SK-N-SH (cell line): ENCODE measurements at regions not wholly inside any gene's neighbourhood (a gene's known extent, or its start where the extent isn't known, plus 50 kb on each side); places are given as distances from the start of the nearest gene placed in this dataset.

ENCODE experiments used
- CTCF ChIA-PET: fragments of 300-600, 350-600 bp; formaldehyde crosslinking; extraction: SDS; loops from one replicate; lab custom pipeline; 2021; lab: Yijun Ruan, JAX
- POLR2A ChIA-PET: fragments of 350-600 bp; sonication (Branson Sonifier 250); formaldehyde crosslinking; extraction: SDS; loops from one replicate; lab custom pipeline; 2020; ENCODE audit warnings: antibody characterized with exemption, inconsistent platforms; lab: Yijun Ruan, JAX
- DNase-seq: peaks from one replicate; pipeline ENCODE4 v3.0.0; 2012
- H2AFZ ChIP-seq: fragments of 200-600 bp; sonication (generic); 2 replicates; pipeline ENCODE4 v1.8.1; 2016; ENCODE audit warnings: antibody characterized with exemption, mild to moderate bottlenecking, low read depth
- H3F3A ChIP-seq: fragments of 200-600 bp; sonication (generic); replicated peaks from 2 replicates; pipeline ENCODE3; 2016; ENCODE audit warnings: antibody characterized with exemption, mild to moderate bottlenecking; ENCODE audit not compliant: insufficient read depth
- H3K27ac ChIP-seq, 2 experiments: fragments of 200-500 bp in 1 of 2; fragments of 200-600 bp in 1 of 2; sonication (Bioruptor generic) in 1 of 2; sonication (generic), shearing (Covaris generic) in 1 of 2; 2 replicates each; pipeline versions ENCODE4 v1.5.1 to v1.6.1; 2014 to 2016; ENCODE audit warnings: low read depth in 2 of 2, inconsistent platforms in 1 of 2, low read length in 1 of 2, mild to moderate bottlenecking in 1 of 2, mixed read lengths in 1 of 2
- H3K27me3 ChIP-seq: fragments of 200-600 bp; sonication (generic), shearing (Covaris generic); 2 replicates; pipeline ENCODE4 v1.6.1; 2016; ENCODE audit warnings: mixed run types; ENCODE audit not compliant: insufficient read depth
- H3K36me3 ChIP-seq, 2 experiments: fragments of 200-500 bp in 1 of 2; fragments of 200-600 bp in 1 of 2; sonication (Bioruptor generic) in 1 of 2; sonication (generic) in 1 of 2; replicated peaks in 1 of 2; 2 replicates each; pipeline versions ENCODE3 to v1.5.1; 2014 to 2016; ENCODE audit warnings: low read length in 1 of 2, mild to moderate bottlenecking in 1 of 2; ENCODE audit not compliant: insufficient read depth in 2 of 2, control insufficient read depth in 1 of 2
- H3K4me1 ChIP-seq, 2 experiments: fragments of 200-500 bp in 1 of 2; fragments of 200-600 bp in 1 of 2; sonication (Bioruptor generic) in 1 of 2; sonication (generic), shearing (Covaris generic) in 1 of 2; 2 replicates each; pipeline versions ENCODE4 v1.5.1 to v1.6.1; 2014 to 2016; ENCODE audit warnings: low read depth in 1 of 2, low read length in 1 of 2, mixed run types in 1 of 2; ENCODE audit not compliant: insufficient read depth in 2 of 2, control insufficient read depth in 1 of 2
- H3K4me2 ChIP-seq: fragments of 200-600 bp; sonication (generic), shearing (Covaris generic); 2 replicates; pipeline ENCODE4 v1.6.1; 2017; ENCODE audit warnings: mixed run types
- H3K4me3 ChIP-seq, 2 experiments: fragments of 200-500 bp in 1 of 2; fragments of 200-600 bp in 1 of 2; sonication (Bioruptor generic) in 1 of 2; sonication (generic), shearing (Covaris generic) in 1 of 2; 2 replicates each; pipeline versions ENCODE4 v1.5.1 to v1.8.1; 2014 to 2016; ENCODE audit warnings: low read depth in 2 of 2, inconsistent platforms in 1 of 2, low read length in 1 of 2, mild to moderate bottlenecking in 1 of 2, mixed read lengths in 1 of 2, moderate library complexity in 1 of 2
- H3K79me2 ChIP-seq: fragments of 200-600 bp; sonication (generic); 2 replicates; pipeline ENCODE4 v1.8.1; 2017; ENCODE audit warnings: mild to moderate bottlenecking; ENCODE audit not compliant: insufficient read depth
- H3K9ac ChIP-seq: fragments of 200-600 bp; sonication (generic); 2 replicates; pipeline ENCODE4 v1.6.1; 2017; ENCODE audit warnings: mixed run types
- H3K9me2 ChIP-seq: fragments of 200-600 bp; sonication (generic); 2 replicates; pipeline ENCODE4 v1.6.1; 2017; ENCODE audit warnings: mixed run types
- H3K9me3 ChIP-seq: fragments of 200-600 bp; sonication (generic); 2 replicates; pipeline ENCODE4 v1.6.1; 2017; ENCODE audit warnings: mixed run types, mild to moderate bottlenecking, moderate library complexity
- H4K20me1 ChIP-seq: fragments of 200-600 bp; sonication (generic); 2 replicates; pipeline ENCODE4 v1.6.1; 2017; ENCODE audit warnings: mild to moderate bottlenecking, mixed run types; ENCODE audit not compliant: insufficient read depth
- EZH2phosphoT487 ChIP-seq: fragments of 200-600 bp; sonication (generic); IDR thresholded peaks from 2 replicates; pipeline ENCODE4 v1.6.1; 2017; ENCODE audit warnings: low read depth, mixed run types, mild to moderate bottlenecking, antibody characterized with exemption, moderate library complexity, borderline replicate concordance
- FOSL2 ChIP-seq: IDR thresholded peaks from 2 replicates; pipeline ENCODE4 v1.4.0; 2012; ENCODE audit warnings: low read depth, mild to moderate bottlenecking, moderate library complexity, borderline replicate concordance
- FOXJ3 ChIP-seq: sonication (generic); formaldehyde crosslinking; IDR thresholded peaks from 2 replicates; pipeline ENCODE4 v1.5.1; 2020; ENCODE audit warnings: mild to moderate bottlenecking, missing genetic modification reagents
- FOXM1 ChIP-seq: IDR thresholded peaks from 2 replicates; pipeline ENCODE4 v1.4.0; 2012; ENCODE audit warnings: low read depth, mild to moderate bottlenecking
- GATA2 ChIP-seq: sonication (generic); formaldehyde crosslinking; IDR thresholded peaks from 2 replicates; pipeline ENCODE4 v1.5.0; 2020; ENCODE audit warnings: mild to moderate bottlenecking, missing genetic modification reagents
- JUND ChIP-seq: IDR thresholded peaks from 2 replicates; pipeline ENCODE4 v1.4.0; 2012
- MXI1 ChIP-seq: IDR thresholded peaks from 2 replicates; pipeline ENCODE4 v1.6.1; 2012; ENCODE audit warnings: mild to moderate bottlenecking, low read depth, low read length, improper control_type of control experiment
- NFIC ChIP-seq: IDR thresholded peaks from 2 replicates; pipeline ENCODE4 v1.4.0; 2012; ENCODE audit warnings: borderline replicate concordance
- POLR2AphosphoS5 ChIP-seq: IDR thresholded peaks from 2 replicates; pipeline ENCODE4 v1.6.1; 2012; ENCODE audit warnings: low read depth, low read length
- RAD21 ChIP-seq: IDR thresholded peaks from 2 replicates; pipeline ENCODE4 v1.6.1; 2012; ENCODE audit warnings: mild to moderate bottlenecking, low read length
- RCOR1 ChIP-seq: fragments of 150-350 bp; IDR thresholded peaks from 2 replicates; pipeline ENCODE4 v1.6.1; 2017; ENCODE audit warnings: antibody characterized with exemption, low read length
- RFX5 ChIP-seq: IDR thresholded peaks from 2 replicates; pipeline ENCODE4 v1.6.1; 2012; ENCODE audit warnings: mild to moderate bottlenecking, improper control_type of control experiment, low read length
- SIN3A ChIP-seq: IDR thresholded peaks from 2 replicates; pipeline ENCODE4 v1.6.1; 2012; ENCODE audit warnings: low read depth, mild to moderate bottlenecking, low read length, moderate library complexity, borderline replicate concordance
- TAF1 ChIP-seq: IDR thresholded peaks from 2 replicates; pipeline ENCODE4 v1.6.1; 2012; ENCODE audit warnings: low read depth, mild to moderate bottlenecking, low read length, moderate library complexity, borderline replicate concordance
- TEAD4 ChIP-seq: IDR thresholded peaks from 2 replicates; pipeline ENCODE4 v1.4.0; 2012; ENCODE audit warnings: mild to moderate bottlenecking, borderline replicate concordance; ENCODE audit not compliant: insufficient read depth
- WGBS: methylation state at CpG from one replicate; pipeline ENCODE4 v1.1.6; 2017; ENCODE audit warnings: low lambda C conversion rate; 5-methylcytosine and 5-hydroxymethylcytosine counted together
- TF ChIP-seq, protein P1 (sequence below): IDR thresholded peaks from 2 replicates; pipeline ENCODE4 v1.6.1; 2012; ENCODE audit warnings: mild to moderate bottlenecking, low read depth, low read length, moderate library complexity
- TF ChIP-seq, protein P2 (sequence below): IDR thresholded peaks from 2 replicates; pipeline ENCODE4; 2012
- TF ChIP-seq, protein P3 (sequence below): fragments of 200-600 bp; sonication (generic); IDR thresholded peaks from 2 replicates; pipeline ENCODE4 v1.6.1; 2017; ENCODE audit warnings: antibody characterized with exemption, mild to moderate bottlenecking, moderate library complexity

DNA sequence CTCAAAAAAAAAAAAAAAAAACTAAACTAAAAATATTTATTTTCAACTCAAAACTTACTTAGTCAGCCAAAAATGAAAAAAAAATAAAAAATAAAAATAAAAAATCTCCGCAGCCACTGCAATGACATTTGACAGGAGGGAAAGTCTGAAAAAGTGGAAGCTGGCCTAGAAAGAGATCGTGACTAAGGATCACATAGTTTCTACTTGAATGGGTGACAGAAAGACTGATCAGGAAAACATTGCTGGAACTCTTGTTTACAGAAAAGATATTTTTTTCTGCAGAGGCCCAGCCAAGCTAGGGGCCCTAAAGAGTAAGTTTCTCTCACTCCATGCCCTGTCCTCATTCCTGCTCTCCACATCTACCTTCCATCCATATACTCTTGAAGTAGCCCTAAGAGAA lies 92.8 kb upstream of the KCND2 start:
- ChIA-PET POLR2A (no interaction called here), CTCF (no interaction called here)
- Histone ChIP-seq H3K9me2 (no peaks in the 10 kb centered on the region), H3K4me2 (no peak overlapping the region), H3K79me2 (no peaks in the 10 kb centered on the region), H3K36me3 (no peaks in the 10 kb centered on the region), H2AFZ (no peak overlapping the region), H3K9ac (no peak overlapping the region), H3K9me3 (no peaks in the 10 kb centered on the region), H3K27me3 (no peaks in the 10 kb centered on the region), H3K27ac (no peak overlapping the region), H3F3A (no peaks in the 10 kb centered on the region), H3K4me3 (no peak overlapping the region), H4K20me1 (no peaks in the 10 kb centered on the region), H3K4me1 (no peaks in the 10 kb centered on the region)
- no peak for TF ChIP-seq FOSL2
- no peak for TF ChIP-seq POLR2AphosphoS5
- TF ChIP-seq, protein P1, sequence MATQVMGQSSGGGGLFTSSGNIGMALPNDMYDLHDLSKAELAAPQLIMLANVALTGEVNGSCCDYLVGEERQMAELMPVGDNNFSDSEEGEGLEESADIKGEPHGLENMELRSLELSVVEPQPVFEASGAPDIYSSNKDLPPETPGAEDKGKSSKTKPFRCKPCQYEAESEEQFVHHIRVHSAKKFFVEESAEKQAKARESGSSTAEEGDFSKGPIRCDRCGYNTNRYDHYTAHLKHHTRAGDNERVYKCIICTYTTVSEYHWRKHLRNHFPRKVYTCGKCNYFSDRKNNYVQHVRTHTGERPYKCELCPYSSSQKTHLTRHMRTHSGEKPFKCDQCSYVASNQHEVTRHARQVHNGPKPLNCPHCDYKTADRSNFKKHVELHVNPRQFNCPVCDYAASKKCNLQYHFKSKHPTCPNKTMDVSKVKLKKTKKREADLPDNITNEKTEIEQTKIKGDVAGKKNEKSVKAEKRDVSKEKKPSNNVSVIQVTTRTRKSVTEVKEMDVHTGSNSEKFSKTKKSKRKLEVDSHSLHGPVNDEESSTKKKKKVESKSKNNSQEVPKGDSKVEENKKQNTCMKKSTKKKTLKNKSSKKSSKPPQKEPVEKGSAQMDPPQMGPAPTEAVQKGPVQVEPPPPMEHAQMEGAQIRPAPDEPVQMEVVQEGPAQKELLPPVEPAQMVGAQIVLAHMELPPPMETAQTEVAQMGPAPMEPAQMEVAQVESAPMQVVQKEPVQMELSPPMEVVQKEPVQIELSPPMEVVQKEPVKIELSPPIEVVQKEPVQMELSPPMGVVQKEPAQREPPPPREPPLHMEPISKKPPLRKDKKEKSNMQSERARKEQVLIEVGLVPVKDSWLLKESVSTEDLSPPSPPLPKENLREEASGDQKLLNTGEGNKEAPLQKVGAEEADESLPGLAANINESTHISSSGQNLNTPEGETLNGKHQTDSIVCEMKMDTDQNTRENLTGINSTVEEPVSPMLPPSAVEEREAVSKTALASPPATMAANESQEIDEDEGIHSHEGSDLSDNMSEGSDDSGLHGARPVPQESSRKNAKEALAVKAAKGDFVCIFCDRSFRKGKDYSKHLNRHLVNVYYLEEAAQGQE: no peak
- no peak for TF ChIP-seq GATA2 (CRISPR knock-in tag)
- no peak for TF ChIP-seq FOXJ3 (CRISPR knock-in tag)
- TF ChIP-seq TEAD4: no peak
- TF ChIP-seq, protein P2, sequence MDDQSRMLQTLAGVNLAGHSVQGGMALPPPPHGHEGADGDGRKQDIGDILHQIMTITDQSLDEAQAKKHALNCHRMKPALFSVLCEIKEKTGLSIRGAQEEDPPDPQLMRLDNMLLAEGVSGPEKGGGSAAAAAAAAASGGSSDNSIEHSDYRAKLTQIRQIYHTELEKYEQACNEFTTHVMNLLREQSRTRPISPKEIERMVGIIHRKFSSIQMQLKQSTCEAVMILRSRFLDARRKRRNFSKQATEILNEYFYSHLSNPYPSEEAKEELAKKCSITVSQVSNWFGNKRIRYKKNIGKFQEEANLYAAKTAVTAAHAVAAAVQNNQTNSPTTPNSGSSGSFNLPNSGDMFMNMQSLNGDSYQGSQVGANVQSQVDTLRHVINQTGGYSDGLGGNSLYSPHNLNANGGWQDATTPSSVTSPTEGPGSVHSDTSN: no peak
- no peak for TF ChIP-seq RFX5
- TF ChIP-seq RCOR1: no peak
- no peak for TF ChIP-seq SIN3A
- 3% methylated on average over 2 of the region's 2 CpGs for WGBS
- DNase-seq: no peak

DNA sequence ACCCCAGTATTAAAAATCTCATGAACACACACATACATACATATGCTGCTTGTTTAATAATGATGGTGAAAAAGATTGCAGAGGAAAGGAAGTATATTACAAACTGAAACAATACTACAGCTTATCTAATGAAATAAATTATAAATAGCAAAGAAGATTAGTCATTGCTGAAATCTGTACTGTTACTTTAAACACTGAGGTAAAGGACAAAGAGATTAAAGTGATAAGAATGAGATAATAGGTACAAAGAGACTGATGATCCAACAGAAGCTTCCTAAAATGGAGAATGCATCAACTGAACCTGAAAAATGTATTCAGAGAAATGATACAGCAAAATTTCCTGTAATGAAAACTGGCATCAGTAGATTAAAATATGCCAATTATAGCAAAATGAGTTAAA lies 91.5 kb upstream of the KCND2 start:
- H3K79me2 ChIP-seq: no peaks in the 10 kb centered on the region
- no peaks in the 10 kb centered on the region for H3K27me3 ChIP-seq
- ChIA-PET CTCF (no interaction called here), POLR2A (no interaction called here)
- no peak overlapping the region for H2AFZ ChIP-seq
- no peaks in the 10 kb centered on the region for H3K4me1 ChIP-seq
- H3K4me2 ChIP-seq: no peak overlapping the region
- H3K9me3 ChIP-seq: no peaks in the 10 kb centered on the region
- H3K36me3 ChIP-seq: no peaks in the 10 kb centered on the region
- no peak for DNase-seq
- H3K27ac ChIP-seq: no peak overlapping the region
- no peaks in the 10 kb centered on the region for H4K20me1 ChIP-seq
- no peaks in the 10 kb centered on the region for H3K9me2 ChIP-seq
- H3F3A ChIP-seq: no peaks in the 10 kb centered on the region
- H3K9ac ChIP-seq: no peak overlapping the region
- H3K4me3 ChIP-seq: no peak overlapping the region
- TF ChIP-seq TEAD4 (no peak), POLR2AphosphoS5 (no peak), MXI1 (no peak), RFX5 (no peak), JUND (no peak), EZH2phosphoT487 (no peak), FOXM1 (no peak), NFIC (no peak), RAD21 (no peak), GATA2 (CRISPR knock-in tag) (no peak), FOXJ3 (CRISPR knock-in tag) (no peak), FOSL2 (no peak), TAF1 (no peak)
- TF ChIP-seq, protein P2: no peak
- TF ChIP-seq, protein P3, sequence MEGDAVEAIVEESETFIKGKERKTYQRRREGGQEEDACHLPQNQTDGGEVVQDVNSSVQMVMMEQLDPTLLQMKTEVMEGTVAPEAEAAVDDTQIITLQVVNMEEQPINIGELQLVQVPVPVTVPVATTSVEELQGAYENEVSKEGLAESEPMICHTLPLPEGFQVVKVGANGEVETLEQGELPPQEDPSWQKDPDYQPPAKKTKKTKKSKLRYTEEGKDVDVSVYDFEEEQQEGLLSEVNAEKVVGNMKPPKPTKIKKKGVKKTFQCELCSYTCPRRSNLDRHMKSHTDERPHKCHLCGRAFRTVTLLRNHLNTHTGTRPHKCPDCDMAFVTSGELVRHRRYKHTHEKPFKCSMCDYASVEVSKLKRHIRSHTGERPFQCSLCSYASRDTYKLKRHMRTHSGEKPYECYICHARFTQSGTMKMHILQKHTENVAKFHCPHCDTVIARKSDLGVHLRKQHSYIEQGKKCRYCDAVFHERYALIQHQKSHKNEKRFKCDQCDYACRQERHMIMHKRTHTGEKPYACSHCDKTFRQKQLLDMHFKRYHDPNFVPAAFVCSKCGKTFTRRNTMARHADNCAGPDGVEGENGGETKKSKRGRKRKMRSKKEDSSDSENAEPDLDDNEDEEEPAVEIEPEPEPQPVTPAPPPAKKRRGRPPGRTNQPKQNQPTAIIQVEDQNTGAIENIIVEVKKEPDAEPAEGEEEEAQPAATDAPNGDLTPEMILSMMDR: no peak
